LHCN-M2 (cell line): ENCODE measurements at regions not wholly inside any gene's neighbourhood (a gene's known extent, or its start where the extent isn't known, plus 50 kb on each side); places are given as distances from the start of the nearest gene placed in this dataset.

Experiments
- DNase-seq: peaks from one replicate; pipeline ENCODE4 v3.0.0-alpha.2; 2012; ENCODE audit warnings: low read depth

- no peak for DNase-seq
These were observed 58.3 kb downstream of the TRIML1 start for GRCh38 chr4:188197566-188197965.

- DNase-seq = no peak
These were observed 59.9 kb downstream of the TRIML1 start for GRCh38 chr4:188198982-188199792.

GRCh38 chr4:188201851-188202250 lies 62.6 kb downstream of the TRIML1 start:
- DNase-seq = no peak

GRCh38 chr4:188206783-188207182 lies 67.5 kb downstream of the TRIML1 start:
- no peak for DNase-seq

GRCh38 chr4:188214861-188215260 lies 75.6 kb downstream of the TRIML1 start:
- no peak for DNase-seq

GRCh38 chr4:188218392-188218791 lies 79.2 kb downstream of the TRIML1 start:
- DNase-seq = no peak

GRCh38 chr4:188220006-188220405 lies 80.8 kb downstream of the TRIML1 start:
- DNase-seq = no peak

- DNase-seq = no peak
These were observed 81.8 kb downstream of the TRIML1 start for GRCh38 chr4:188221090-188221489.

- no peak for DNase-seq
These were observed 89.0 kb downstream of the TRIML1 start for GRCh38 chr4:188228279-188228678.

- DNase-seq = no peak
These were observed 93.2 kb downstream of the TRIML1 start for GRCh38 chr4:188232428-188232827.

- DNase-seq = no peak
These were observed 102.8 kb downstream of the TRIML1 start for GRCh38 chr4:188242041-188242440.

GRCh38 chr4:188245651-188246050 lies 106.4 kb downstream of the TRIML1 start:
- DNase-seq = no peak

- DNase-seq = no peak
These were observed 107.2 kb downstream of the TRIML1 start for GRCh38 chr4:188246488-188246887.

GRCh38 chr4:188254211-188254610 lies 115.0 kb downstream of the TRIML1 start:
- DNase-seq = no peak

- DNase-seq = no peak
These were observed 123.2 kb downstream of the TRIML1 start for GRCh38 chr4:188262464-188262863.

- DNase-seq = no peak
These were observed 124.1 kb downstream of the TRIML1 start for GRCh38 chr4:188263321-188263720.

GRCh38 chr4:188266386-188266785 lies 127.1 kb downstream of the TRIML1 start:
- no peak for DNase-seq

GRCh38 chr4:188268131-188268908 lies 129.1 kb downstream of the TRIML1 start:
- DNase-seq = no peak

- no peak for DNase-seq
These were observed 131.2 kb downstream of the TRIML1 start for GRCh38 chr4:188270273-188271069.

- DNase-seq = no peak
These were observed 136.4 kb downstream of the TRIML1 start for GRCh38 chr4:188275686-188276085.

- DNase-seq = no peak
These were observed 139.9 kb downstream of the TRIML1 start for GRCh38 chr4:188279184-188279583.
